GM23338 (cell line): ENCODE measurements at regions not wholly inside any gene's neighbourhood (a gene's known extent, or its start where the extent isn't known, plus 50 kb on each side); places are given as distances from the start of the nearest gene placed in this dataset.
"Not testable (repeated sequence)": the region's sequence is repeated elsewhere in the genome, so short reads cannot be mapped to it uniquely, and the experiment has no call there.

Experiments
- ATAC-seq: fragments of 200-7000 bp; cut with Tn5 transposase; 3 replicates; pipeline ENCODE4 v1.9.1; 2020
- DNase-seq: peaks from one replicate; pipeline ENCODE4 v3.0.0-alpha.2; 2015; ENCODE audit warnings: low spot score
- H2AFZ ChIP-seq: fragments of 200-600 bp; sonication (generic); 2 replicates; pipeline ENCODE4 v1.8.0; 2016; ENCODE audit warnings: antibody characterized with exemption, mild to moderate bottlenecking, moderate library complexity
- H3F3A ChIP-seq: fragments of 200-600 bp; sonication (generic); replicated peaks from 2 replicates; pipeline ENCODE4 v1.8.0; 2017; ENCODE audit warnings: antibody characterized with exemption, mixed run types, low read depth
- H3K27ac ChIP-seq: fragments of 200-600 bp; sonication (generic); 2 replicates; pipeline ENCODE4 v1.6.1; 2016; ENCODE audit warnings: low read depth
- H3K27me3 ChIP-seq: fragments of 200-600 bp; sonication (generic); 2 replicates; pipeline ENCODE4 v1.8.0; 2016; ENCODE audit warnings: mild to moderate bottlenecking, mixed run types, moderate library complexity; ENCODE audit not compliant: insufficient read depth
- H3K36me3 ChIP-seq: fragments of 200-600 bp; sonication (generic); 2 replicates; pipeline ENCODE4 v1.8.0; 2016; ENCODE audit warnings: mild to moderate bottlenecking; ENCODE audit not compliant: insufficient read depth
- H3K4me1 ChIP-seq: fragments of 200-600 bp; sonication (generic); 2 replicates; pipeline ENCODE4 v1.8.0; 2016; ENCODE audit warnings: mild to moderate bottlenecking, moderate library complexity; ENCODE audit not compliant: insufficient read depth
- H3K4me2 ChIP-seq: fragments of 200-600 bp; sonication (generic); 2 replicates; pipeline ENCODE4 v1.7.1; 2017; ENCODE audit warnings: mixed run types
- H3K4me3 ChIP-seq: fragments of 200-600 bp; sonication (generic); 2 replicates; pipeline ENCODE4 v1.6.1; 2016; ENCODE audit warnings: mixed run types
- H3K79me2 ChIP-seq: fragments of 200-600 bp; sonication (generic); replicated peaks from 2 replicates; pipeline ENCODE4 v1.8.0; 2017; ENCODE audit warnings: mild to moderate bottlenecking; ENCODE audit not compliant: insufficient read depth
- H3K9me2 ChIP-seq: fragments of 200-600 bp; sonication (generic); 2 replicates; pipeline ENCODE4 v1.8.0; 2017; ENCODE audit not compliant: insufficient read depth
- H4K20me1 ChIP-seq: fragments of 200-600 bp; sonication (generic); replicated peaks from 2 replicates; pipeline ENCODE4 v1.8.0; 2017; ENCODE audit warnings: mild to moderate bottlenecking; ENCODE audit not compliant: insufficient read depth
- H3K27ac Mint-ChIP-seq: 2 replicates; pipeline ENCODE4 v1.8.0; 2020; ENCODE audit warnings: inconsistent platforms, mild to moderate bottlenecking, moderate library complexity, mixed read lengths
- H3K27me3 Mint-ChIP-seq: 3 replicates; pipeline ENCODE4 v1.8.0; 2022; ENCODE audit warnings: low read depth, mild to moderate bottlenecking, moderate library complexity, mixed read lengths, inconsistent platforms; ENCODE audit not compliant: insufficient read depth, poor library complexity
- H3K36me3 Mint-ChIP-seq: 3 replicates; pipeline ENCODE4 v1.8.0; 2021; ENCODE audit warnings: low read depth, mild to moderate bottlenecking, inconsistent platforms, moderate library complexity, mixed read lengths
- H3K4me1 Mint-ChIP-seq: 3 replicates; pipeline ENCODE4 v1.8.0; 2020; ENCODE audit warnings: mild to moderate bottlenecking, inconsistent platforms, mixed read lengths
- H3K4me3 Mint-ChIP-seq: 3 replicates; pipeline ENCODE4 v1.8.0; 2021; ENCODE audit warnings: moderate library complexity, mild to moderate bottlenecking, inconsistent platforms, mixed read lengths
- H3K9me3 Mint-ChIP-seq: 3 replicates; pipeline ENCODE4 v1.8.0; 2020; ENCODE audit warnings: moderate library complexity, mild to moderate bottlenecking, inconsistent platforms, mixed read lengths
- CREB1 ChIP-seq: fragments of 250-450 bp; sonication (Bioruptor Pico); IDR thresholded peaks from 2 replicates; pipeline ENCODE4 v1.5.0; 2020; ENCODE audit warnings: low read depth, mild to moderate bottlenecking, moderate library complexity
- CTCF ChIP-seq, 2 experiments: fragments of 200-600 bp in 1 of 2; sonication (generic) in 1 of 2; conservative IDR thresholded peaks; 2 replicates each; pipeline versions ENCODE4 v1.5.1 to v1.6.1; 2016 to 2017; ENCODE audit warnings: antibody characterized with exemption in 2 of 2, low read depth in 2 of 2, mild to moderate bottlenecking in 2 of 2, moderate library complexity in 1 of 2
- ETS1 ChIP-seq: IDR thresholded peaks from 2 replicates; pipeline ENCODE4 v1.6.1; 2016; ENCODE audit warnings: antibody characterized with exemption
- EZH2 ChIP-seq: fragments of 200-600 bp; sonication (generic); IDR thresholded peaks from one replicate; pipeline ENCODE4 v1.8.0; 2017; ENCODE audit warnings: antibody characterized with exemption, mild to moderate bottlenecking, low read depth; ENCODE audit not compliant: unreplicated experiment
- JUNB ChIP-seq: IDR thresholded peaks from one replicate; pipeline ENCODE4 v1.6.1; 2016; ENCODE audit warnings: antibody characterized with exemption; ENCODE audit not compliant: unreplicated experiment
- NANOG ChIP-seq: IDR thresholded peaks from 2 replicates; pipeline ENCODE4 v1.6.1; 2016; ENCODE audit warnings: antibody characterized with exemption, borderline replicate concordance
- POLR2AphosphoS5 ChIP-seq: IDR thresholded peaks from 2 replicates; pipeline ENCODE4 v1.6.1; 2016; ENCODE audit warnings: antibody characterized with exemption, low read depth
- STAT1 ChIP-seq: IDR thresholded peaks from one replicate; pipeline ENCODE4 v1.6.1; 2016; ENCODE audit warnings: antibody characterized with exemption; ENCODE audit not compliant: unreplicated experiment
- ZNF114 ChIP-seq: fragments of 250-450 bp; sonication (Bioruptor Pico); IDR thresholded peaks from 2 replicates; pipeline ENCODE4 v1.5.0; 2020; ENCODE audit warnings: mild to moderate bottlenecking, moderate library complexity
- ZNF331 ChIP-seq: fragments of 250-450 bp; sonication (Bioruptor Pico); IDR thresholded peaks from 2 replicates; pipeline ENCODE4 v1.5.0; 2020; ENCODE audit warnings: low read depth, mild to moderate bottlenecking, moderate library complexity
- ZNF462 ChIP-seq: fragments of 250-450 bp; sonication (Bioruptor Pico); IDR thresholded peaks from 2 replicates; pipeline ENCODE4 v1.5.0; 2020; ENCODE audit warnings: mild to moderate bottlenecking, moderate library complexity

GRCh38 chr6:164942271-164942670, 367.1 kb downstream of the C6orf118 start (continued):
- no peak for TF ChIP-seq ETS1
- no peak for TF ChIP-seq ZNF331 (CRISPR knock-in tag)
- no peak for TF ChIP-seq NANOG
- TF ChIP-seq CREB1 (CRISPR knock-in tag), result no peak
- TF ChIP-seq POLR2AphosphoS5, result no peak
- TF ChIP-seq STAT1, result no peak

- H3K9me2 ChIP-seq, H3K27ac ChIP-seq, H2AFZ ChIP-seq, H3K4me1 Mint-ChIP-seq, H4K20me1 ChIP-seq, H3K4me1 ChIP-seq, H3K4me3 ChIP-seq, H3F3A ChIP-seq, H3K27me3 ChIP-seq, H3K27me3 Mint-ChIP-seq, H3K27ac Mint-ChIP-seq, H3K36me3 ChIP-seq, H3K4me2 ChIP-seq, H3K4me3 Mint-ChIP-seq, ATAC-seq, DNase-seq, H3K79me2 ChIP-seq: not testable (repeated sequence)
- Mint-ChIP-seq H3K9me3 (peaks cover 26% of the 10 kb centered on the region), H3K36me3 (peaks cover 21% of the 10 kb centered on the region)
- TF ChIP-seq CTCF (conservative IDR thresholded peaks at IDR 0.05; ENCODE audit: low read depth in 2 of 2), result 0 out of 4 replicates have a peak, but pooled peaks of 1 of the 2 experiments have one; percentile 2
Measured at GRCh38 chr6:164933238-164933794, 376.1 kb downstream of the C6orf118 start.

GRCh38 chr6:164929408-164929977, 379.9 kb downstream of the C6orf118 start:
- Mint-ChIP-seq H3K9me3 (peaks cover 25% of the 10 kb centered on the region), H3K4me3 (no peak overlapping the region), H3K27ac (no peak overlapping the region), H3K27me3 (peaks cover 6% of the 10 kb centered on the region), H3K36me3 (peaks cover 21% of the 10 kb centered on the region), H3K4me1 (no peaks in the 10 kb centered on the region)
- no peaks in the 10 kb centered on the region for H3K9me2 ChIP-seq
- H3F3A ChIP-seq, result no peaks in the 10 kb centered on the region
- H3K4me2 ChIP-seq, result no peak overlapping the region
- no peaks in the 10 kb centered on the region for H4K20me1 ChIP-seq
- H3K4me3 ChIP-seq, result no peak overlapping the region
- no peaks in the 10 kb centered on the region for H3K79me2 ChIP-seq
- no peaks in the 10 kb centered on the region for H3K4me1 ChIP-seq
- no peaks in the 10 kb centered on the region for H3K36me3 ChIP-seq
- H3K27me3 ChIP-seq, result no peaks in the 10 kb centered on the region
- ATAC-seq, result no peak
- H2AFZ ChIP-seq, result peak overlapping the region; percentile 2; the same call in 1 of the 2 replicates
- no peak overlapping the region for H3K27ac ChIP-seq
- no peak for DNase-seq
- TF ChIP-seq ZNF462 (CRISPR knock-in tag) (no peak), EZH2 (no peak), JUNB (no peak), ZNF331 (CRISPR knock-in tag) (no peak), ZNF114 (no peak)
